K562 (cell line): ENCODE measurements at regions not wholly inside any gene's neighbourhood (a gene's known extent, or its start where the extent isn't known, plus 50 kb on each side); places are given as distances from the start of the nearest gene placed in this dataset.

Experiments
- ATAC-seq: fragments of 200-7000 bp; cut with Tn5 transposase; 3 replicates; pipeline ENCODE4 v1.9.1; 2020; ENCODE audit warnings: moderate library complexity
- BruUV-seq: library from RNA; stranded (reverse); fragments of 400-500 nt; replicated peaks from 2 replicates; lab custom pipeline; 2021; lab: Mats Ljungman, UMichigan
- CTCF ChIA-PET: fragments of 300-600 bp; formaldehyde crosslinking; extraction: SDS; loops from one replicate; lab custom pipeline; 2021; ENCODE audit warnings: low intra/inter-chr PET ratio; lab: Yijun Ruan, JAX
- POLR2A ChIA-PET: fragments of 300-600, 350-650 bp; sonication (Branson Sonifier 250); formaldehyde crosslinking; extraction: SDS; loops from one replicate; lab custom pipeline; 2021; ENCODE audit warnings: antibody characterized with exemption, inconsistent platforms; lab: Yijun Ruan, JAX
- DNase-seq, 4 experiments: peaks; one replicate each; pipeline versions ENCODE4 v3.0.0 to v3.0.0-alpha.2; 2011 to 2018; ENCODE audit warnings: low spot score in 3 of 4, mixed read lengths in 3 of 4; ENCODE audit errors: extremely low read depth in 1 of 4
- FAIRE-seq: peaks from 2 replicates; lab custom pipeline; 2011; peaks lifted over from hg19 to GRCh38; lab: Jason Lieb, UNC
- H2AFZ ChIP-seq: 2 replicates; pipeline ENCODE4 v1.6.0; 2011; ENCODE audit warnings: low read depth, low read length, control low read depth, inconsistent platforms
- H3K27ac ChIP-seq: fragments of 200-600 bp; 3 replicates; pipeline ENCODE4 v1.8.0; 2011; ENCODE audit warnings: low read depth, mild to moderate bottlenecking, control low read depth, inconsistent platforms, low read length, moderate library complexity, mixed read lengths; ENCODE audit errors: extremely low read depth
- H3K27me3 ChIP-seq, 2 experiments: fragments of 300-600 bp in 1 of 2; 2 replicates in 1 of 2; 3 replicates in 1 of 2; pipeline versions ENCODE4 v1.6.0 to v1.8.0; 2011; ENCODE audit warnings: inconsistent platforms in 2 of 2, low read length in 2 of 2, mild to moderate bottlenecking in 1 of 2, mixed read lengths in 1 of 2, moderate library complexity in 1 of 2; ENCODE audit not compliant: control insufficient read depth in 2 of 2, insufficient read depth in 2 of 2
- H3K36me3 ChIP-seq: fragments of 300-600 bp; 3 replicates; pipeline ENCODE4 v1.8.0; 2011; ENCODE audit warnings: mild to moderate bottlenecking, low read length, inconsistent platforms; ENCODE audit not compliant: control insufficient read depth, insufficient read depth
- H3K4me1 ChIP-seq, 2 experiments: fragments of 200-600 bp in 1 of 2; replicated peaks in 1 of 2; 2 replicates in 1 of 2; 3 replicates in 1 of 2; pipeline versions ENCODE4 v1.5.1 to v1.8.0; 2011; ENCODE audit warnings: inconsistent platforms in 2 of 2, low read length in 2 of 2, mild to moderate bottlenecking in 1 of 2, mixed read lengths in 1 of 2, moderate library complexity in 1 of 2; ENCODE audit not compliant: control insufficient read depth in 2 of 2, insufficient read depth in 2 of 2
- H3K4me2 ChIP-seq: 2 replicates; pipeline ENCODE4 v1.6.1; 2011; ENCODE audit warnings: low read length, control low read depth, inconsistent platforms, mixed read lengths; ENCODE audit not compliant: insufficient read depth
- H3K4me3 ChIP-seq: fragments of 200-600 bp; sonication (generic), shearing (Covaris generic); 2 replicates; pipeline ENCODE4 v1.5.1; 2016; ENCODE audit warnings: control low read depth, inconsistent platforms
- H3K79me2 ChIP-seq: fragments of 200-600 bp; 3 replicates; pipeline ENCODE4 v1.8.0; 2011; ENCODE audit warnings: low read length, inconsistent platforms; ENCODE audit not compliant: control insufficient read depth, insufficient read depth
- H3K9ac ChIP-seq, 2 experiments: 2 replicates each; pipeline versions ENCODE4 v1.6.0 to v1.6.1; 2011; ENCODE audit warnings: low read depth in 2 of 2, low read length in 2 of 2, control low read depth in 1 of 2, inconsistent platforms in 1 of 2, mild to moderate bottlenecking in 1 of 2, mixed read lengths in 1 of 2; ENCODE audit not compliant: insufficient read depth in 1 of 2
- H3K9me1 ChIP-seq: one replicate; pipeline ENCODE4 v1.6.0; 2011; ENCODE audit warnings: inconsistent platforms, mild to moderate bottlenecking, low read length, moderate library complexity; ENCODE audit not compliant: control insufficient read depth, insufficient read depth
- H3K9me3 ChIP-seq: replicated peaks from 2 replicates; pipeline ENCODE4 v1.5.1; 2011; ENCODE audit warnings: low read depth, low read length, inconsistent platforms; ENCODE audit not compliant: control insufficient read depth, insufficient read depth
- H4K20me1 ChIP-seq: replicated peaks from 2 replicates; pipeline ENCODE4 v1.6.1; 2011; ENCODE audit warnings: low read length, inconsistent platforms, mixed read lengths; ENCODE audit not compliant: control insufficient read depth, insufficient read depth
- HMGN3 ChIP-seq: IDR thresholded peaks from 2 replicates; pipeline ENCODE4 v1.6.1; 2011; ENCODE audit warnings: borderline replicate concordance, low read depth, mild to moderate bottlenecking, mixed read lengths, low read length; ENCODE audit not compliant: insufficient read length; ENCODE audit errors: extremely low read depth
- MAFF ChIP-seq: IDR thresholded peaks from 2 replicates; pipeline ENCODE4 v1.6.1; 2012; ENCODE audit warnings: low read length, improper control_type of control experiment
- NFRKB ChIP-seq: fragments of 450-650 bp; IDR thresholded peaks from 2 replicates; pipeline ENCODE4 v1.6.1; 2016; ENCODE audit warnings: low read depth
- OTX1 ChIP-seq: fragments of 450-650 bp; formaldehyde crosslinking; IDR thresholded peaks from 2 replicates; pipeline ENCODE4 v1.4.0; 2022; ENCODE audit warnings: mild to moderate bottlenecking
- RCOR1 ChIP-seq, 2 experiments: IDR thresholded peaks; 2 replicates each; pipeline ENCODE4 v1.6.1; 2012; ENCODE audit warnings: low read depth in 2 of 2, low read length in 2 of 2, borderline replicate concordance in 1 of 2, improper control_type of control experiment in 1 of 2
- SMAD4 ChIP-seq: fragments of 250-450 bp; sonication (Bioruptor Pico); conservative IDR thresholded peaks from 2 replicates; pipeline ENCODE4 v1.8.0; 2021; ENCODE audit warnings: inconsistent platforms, mild to moderate bottlenecking, moderate library complexity
- TAF15 ChIP-seq: fragments of 200-400 bp; formaldehyde crosslinking; IDR thresholded peaks from 2 replicates; pipeline ENCODE4 v1.6.1; 2017; ENCODE audit warnings: mild to moderate bottlenecking, low read depth, low read length, moderate library complexity
- TOE1 ChIP-seq, 2 experiments: fragments of 450-650 bp in 1 of 2; sonication (generic) in 1 of 2; formaldehyde crosslinking in 1 of 2; IDR thresholded peaks; 2 replicates each; pipeline versions ENCODE4 v1.7.1 to v1.8.0; 2016 to 2022; ENCODE audit warnings: borderline replicate concordance in 2 of 2, mild to moderate bottlenecking in 2 of 2, antibody characterized with exemption in 1 of 2, inconsistent platforms in 1 of 2, low read depth in 1 of 2, missing genetic modification reagents in 1 of 2, moderate library complexity in 1 of 2
- ZNF143 ChIP-seq: sonication (generic); formaldehyde crosslinking; IDR thresholded peaks from 2 replicates; pipeline ENCODE4 v1.9.0; 2022; ENCODE audit warnings: mild to moderate bottlenecking, missing genetic modification reagents
- ZNF24 ChIP-seq: fragments of 450-650 bp; IDR thresholded peaks from 2 replicates; pipeline ENCODE4 v1.6.1; 2016
- WGBS: fragments of 100-300 bp; shearing (Covaris generic); methylation state at CpG from one replicate; pipeline ENCODE4 v1.1.6; 2016; ENCODE audit warnings: low coverage, mixed read lengths; ENCODE audit not compliant: insufficient coverage; ENCODE audit errors: missing lambda C conversion rate; 5-methylcytosine and 5-hydroxymethylcytosine counted together
- in situ Hi-C: fragments of 300-500 bp; cut with MboI; formaldehyde crosslinking; loops from 4 replicates; pipeline ENCODE4 v1.15.0; 2018; ENCODE audit warnings: inconsistent platforms, mixed read lengths
- intact Hi-C: fragments of 100-400 bp; cut with micrococcal nuclease; formaldehyde crosslinking; loops from 2 replicates; pipeline ENCODE4 v1.14.2; 2022

DNA sequence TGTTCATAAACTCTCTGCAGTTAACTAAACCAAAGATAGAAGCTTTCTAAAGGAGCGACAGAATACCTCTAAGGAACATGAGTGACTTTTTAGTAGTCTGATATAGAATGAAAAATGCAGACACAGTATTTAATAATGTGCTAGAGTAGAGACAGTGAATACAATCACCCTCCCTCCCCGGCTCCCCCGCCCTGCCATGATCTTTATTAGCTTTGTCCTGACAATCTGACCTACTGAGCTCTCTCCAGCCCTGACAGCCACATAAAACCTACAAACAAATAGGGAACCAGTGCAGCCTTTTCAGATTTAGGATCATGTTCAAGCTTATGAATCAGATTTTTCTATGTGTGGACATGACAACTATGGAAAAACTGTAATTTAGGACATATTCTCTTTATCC lies 777.6 kb upstream of the FANCL start:
- H3K79me2 ChIP-seq: no peaks in the 10 kb centered on the region
- in situ Hi-C loops (no loop called here), intact Hi-C loops (no loop called here)
- POLR2A ChIA-PET: no interaction called here
- BruUV-seq: no TSS peak
- H3K9me3 ChIP-seq: no peaks in the 10 kb centered on the region
- no peak overlapping the region for H3K27ac ChIP-seq
- H3K4me3 ChIP-seq: no peak overlapping the region
- DNase-seq (no peak), FAIRE-seq (no peak), ATAC-seq (no peak)
- CTCF ChIA-PET: no interaction called here
- H3K27me3 ChIP-seq: no peaks in the 10 kb centered on the region
- TF ChIP-seq MAFF (no peak), ZNF143 (CRISPR knock-in tag) (no peak), ZNF24 (no peak), OTX1 (no peak), HMGN3 (no peak), RCOR1 (IDR thresholded peaks at IDR 0.05; ENCODE audit: borderline replicate concordance in 1 of 2, low read depth in 2 of 2, low read length in 2 of 2) (no peak), TOE1 (IDR thresholded peaks at IDR 0.05; ENCODE audit: borderline replicate concordance) (no peak), TOE1 (CRISPR knock-in tag; IDR thresholded peaks at IDR 0.05; ENCODE audit: borderline replicate concordance, low read depth) (no peak), NFRKB (no peak), SMAD4 (no peak), TAF15 (no peak)
- H3K9ac ChIP-seq: no peak overlapping the region
- H3K36me3 ChIP-seq: no peaks in the 10 kb centered on the region
- WGBS: 0% methylated on average over 3 of the region's 3 CpGs
- H3K9me1 ChIP-seq: no peaks in the 10 kb centered on the region
- H3K4me2 ChIP-seq: no peak overlapping the region
- no peaks in the 10 kb centered on the region for H4K20me1 ChIP-seq
- no peaks in the 10 kb centered on the region for H3K4me1 ChIP-seq
- no peak overlapping the region for H2AFZ ChIP-seq
